ENCODE measurements at regions not wholly inside any gene's neighbourhood (a gene's known extent, or its start where the extent isn't known, plus 50 kb on each side); places are given as distances from the start of the nearest gene placed in this dataset.
A peak's percentile ranks its signal among the peaks of the same experiment; 100 is the strongest.

DNA sequence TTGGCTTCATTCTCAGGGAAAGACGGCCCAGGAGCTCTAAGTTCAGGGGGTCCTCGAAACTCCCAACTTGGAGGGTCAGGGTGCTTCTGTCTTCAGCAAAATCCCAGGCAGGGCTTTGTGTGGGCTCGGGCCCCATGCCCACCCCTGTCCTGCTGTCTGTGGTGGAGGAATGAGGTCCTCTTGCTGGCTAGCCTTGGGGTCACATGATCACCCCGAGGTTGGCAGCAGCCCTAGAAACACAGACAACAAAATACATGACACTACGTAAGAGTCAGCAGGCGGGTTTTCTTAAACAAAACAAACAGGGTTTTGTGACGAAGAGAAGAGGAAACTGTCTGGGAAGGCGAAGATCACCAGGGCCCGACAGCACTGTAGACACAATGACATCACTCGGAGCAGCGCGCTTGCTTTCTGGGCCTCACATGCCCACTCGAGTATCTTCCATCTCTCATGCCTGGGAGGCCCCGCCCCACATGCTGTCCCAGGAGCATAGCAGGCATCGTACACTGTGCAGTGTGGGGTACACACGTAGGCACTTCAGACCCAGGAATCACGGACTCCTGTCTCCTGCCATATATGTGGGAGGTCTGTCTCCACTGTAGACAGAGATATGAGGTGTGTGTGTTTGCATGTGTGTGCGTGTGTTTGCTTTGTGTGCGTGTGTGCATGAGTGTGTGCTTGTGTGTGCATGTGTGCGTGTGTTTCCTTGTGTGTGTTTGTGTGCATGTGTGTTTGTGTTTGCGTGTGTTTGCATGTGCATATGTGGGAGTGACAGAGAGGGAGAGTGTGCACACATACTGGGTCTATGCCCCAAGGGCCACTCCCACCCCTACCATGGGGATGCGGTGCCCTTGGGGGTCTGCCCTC, 94.7 kb downstream of the SIK1 start:
- no peak for DNase-seq

GRCh38 chr21:43331111-43331961, 95.6 kb downstream of the SIK1 start:
- no peak for DNase-seq

GRCh38 chr21:43330306-43330881, 96.5 kb downstream of the SIK1 start:
- DNase-seq, result no peak

DNA sequence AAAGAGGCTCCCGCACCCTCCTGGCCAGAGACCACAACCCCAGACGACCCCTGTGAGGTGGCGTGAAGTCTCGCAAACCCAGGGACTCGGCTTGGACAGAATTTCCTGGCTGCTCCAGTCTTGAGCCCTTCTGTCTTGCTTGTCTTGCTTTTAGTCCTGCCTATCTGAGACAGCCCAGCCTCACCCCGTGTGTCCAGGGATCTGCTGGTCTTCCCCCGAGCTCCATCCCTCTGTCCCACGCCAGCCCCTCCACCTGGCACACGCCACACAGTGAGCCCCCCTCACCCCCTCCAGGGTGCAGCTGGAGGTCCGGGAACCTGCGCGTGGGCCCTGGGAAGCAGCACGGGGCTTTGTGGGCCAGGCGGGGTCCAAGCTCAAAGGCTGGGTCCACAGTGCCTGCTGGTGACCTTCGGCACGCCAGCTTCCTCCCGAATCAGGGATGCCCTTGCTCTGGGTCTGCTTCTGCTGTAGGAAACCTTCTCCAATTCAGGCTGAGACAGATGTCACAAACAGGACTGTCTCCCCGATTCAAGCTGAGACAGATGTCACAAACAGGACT, 97.1 kb downstream of the SIK1 start:
- DNase-seq, result no peak

GRCh38 chr21:43328958-43329691, 97.8 kb downstream of the SIK1 start:
- DNase-seq, result no peak

- no peak for DNase-seq
Measured at GRCh38 chr21:43328185-43328957, 98.6 kb downstream of the SIK1 start.

GRCh38 chr21:43325968-43326715, 100.8 kb downstream of the SIK1 start:
- peak; percentile 5 to 41 for DNase-seq

- no peak for DNase-seq
Measured at GRCh38 chr21:43325036-43325435, 101.9 kb downstream of the SIK1 start.

DNA sequence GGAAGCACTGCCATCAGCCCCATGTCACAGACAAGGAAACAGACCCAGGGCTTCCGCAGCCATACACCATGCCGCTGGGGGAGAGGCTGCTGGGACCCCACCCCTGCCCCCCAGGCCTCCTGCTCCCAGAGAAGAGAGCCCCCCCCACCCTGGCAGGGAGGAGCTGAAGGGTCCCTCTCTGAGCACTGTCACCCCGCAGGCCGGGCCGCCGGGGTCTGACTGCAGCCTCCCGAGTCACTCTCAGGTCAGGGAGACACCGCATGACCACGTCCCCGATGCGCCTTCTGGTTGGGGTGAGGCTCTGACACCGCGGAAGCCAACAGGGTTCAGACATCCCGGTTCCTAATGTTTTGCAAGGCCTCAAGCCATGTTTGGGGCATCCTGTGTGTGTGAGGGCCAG, 102.3 kb downstream of the SIK1 start:
- DNase-seq, result no peak

GRCh38 chr21:43323244-43324005, 103.5 kb downstream of the SIK1 start:
- no peak for DNase-seq

DNA sequence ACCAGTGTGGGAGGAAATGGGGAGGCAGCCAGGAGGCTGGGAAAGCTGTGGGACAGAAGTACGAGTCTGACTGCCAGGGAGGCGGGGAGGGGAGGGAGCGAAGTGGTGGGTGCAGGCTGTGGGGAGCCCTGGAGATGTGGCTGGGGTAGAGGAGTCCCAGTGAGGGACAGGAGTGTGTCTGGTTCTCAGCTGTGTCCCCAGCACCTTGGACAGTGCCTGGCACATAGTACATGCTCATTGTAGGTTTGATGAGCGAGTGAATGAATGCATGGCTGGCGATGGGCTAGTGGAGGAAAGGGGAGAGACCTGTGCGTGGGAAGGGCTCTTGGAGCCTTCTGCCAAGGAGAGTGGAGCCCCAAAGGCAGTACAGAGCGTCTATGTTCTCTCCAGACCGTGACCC, 104.1 kb downstream of the SIK1 start:
- no peak for DNase-seq

GRCh38 chr21:43322311-43322710, 104.6 kb downstream of the SIK1 start:
- no peak for DNase-seq

DNA sequence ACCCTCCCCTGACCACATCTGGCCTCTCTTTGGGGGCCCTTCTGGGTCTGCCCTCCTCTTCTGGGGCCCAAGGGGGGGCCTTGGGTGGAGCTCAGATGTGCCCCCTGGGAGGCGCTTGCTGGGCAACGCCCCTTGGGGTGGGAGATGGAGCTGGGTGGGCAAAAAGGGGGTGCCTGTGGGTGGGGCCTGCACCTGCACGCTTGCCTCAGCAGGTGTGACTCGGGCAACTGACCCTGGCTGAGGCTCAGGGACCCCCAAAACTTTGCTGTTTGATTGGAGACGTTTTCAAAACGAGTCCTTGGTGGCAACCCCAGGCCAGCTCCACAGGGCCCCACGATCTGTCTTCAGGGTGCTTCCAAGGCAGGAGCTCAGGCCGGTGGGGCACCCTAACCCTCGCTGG, 105.3 kb downstream of the SIK1 start:
- no peak for DNase-seq

- DNase-seq, result no peak
Measured at GRCh38 chr21:43321111-43321510, 105.8 kb downstream of the SIK1 start.

- no peak for DNase-seq
Measured at GRCh38 chr21:43320526-43320925, 106.4 kb downstream of the SIK1 start.

GRCh38 chr21:43318841-43319781, 107.8 kb downstream of the SIK1 start:
- DNase-seq, result no peak

- DNase-seq, result no peak
Measured at GRCh38 chr21:43318368-43318767, 108.6 kb downstream of the SIK1 start.

GRCh38 chr21:43317959-43318358, 109.0 kb downstream of the SIK1 start:
- DNase-seq, result no peak

DNA sequence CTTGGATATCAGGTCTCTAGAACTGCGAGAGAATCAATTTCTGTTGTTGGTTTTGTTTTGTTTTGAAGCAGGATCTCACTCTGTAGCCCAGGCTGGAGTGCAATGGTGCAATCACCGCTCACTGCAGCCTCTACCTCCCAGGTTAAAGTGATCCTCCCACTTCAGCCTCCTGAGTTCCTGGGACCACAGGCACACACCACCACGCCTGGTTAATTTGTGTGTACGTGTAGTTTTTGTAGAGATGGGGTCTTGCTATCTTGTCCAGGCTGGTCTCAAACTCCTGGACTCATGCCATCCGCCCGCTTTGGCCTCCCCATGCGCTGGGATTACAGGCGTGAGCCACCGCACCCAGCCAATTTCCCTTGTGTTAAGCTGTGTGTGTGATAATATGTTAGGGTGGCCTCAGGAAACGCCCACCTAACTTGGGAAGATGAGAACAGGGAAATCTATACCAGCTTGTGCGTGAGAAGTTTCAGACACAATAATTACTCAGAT, 109.6 kb downstream of the SIK1 start:
- DNase-seq, result no peak

Measured in CD4-positive, alpha-beta T cell treated with Interleukin-4 for 1 hour (primary cell).